Progenitor cell of endocrine pancreas (in vitro differentiated cells): ENCODE measurements at regions not wholly inside any gene's neighbourhood (a gene's known extent, or its start where the extent isn't known, plus 50 kb on each side); places are given as distances from the start of the nearest gene placed in this dataset.
A peak's percentile ranks its signal among the peaks of the same experiment; 100 is the strongest.

Experiments
- DNase-seq: peaks from one replicate; pipeline ENCODE4 v3.0.0; 2021; ENCODE audit warnings: low spot score; ENCODE audit not compliant: unreplicated experiment
- H3K27ac Mint-ChIP-seq: 2 replicates; pipeline ENCODE4 v1.8.0; 2021; ENCODE audit warnings: mild to moderate bottlenecking, moderate library complexity, mixed read lengths
- H3K27me3 Mint-ChIP-seq: 2 replicates; pipeline ENCODE4 v1.8.0; 2021; ENCODE audit warnings: mixed read lengths
- H3K36me3 Mint-ChIP-seq: 2 replicates; pipeline ENCODE4 v1.8.0; 2022; ENCODE audit warnings: mixed read lengths; ENCODE audit not compliant: insufficient read depth
- H3K4me1 Mint-ChIP-seq: 2 replicates; pipeline ENCODE4 v1.8.0; 2021; ENCODE audit warnings: low read depth, mixed read lengths
- H3K4me3 Mint-ChIP-seq: 2 replicates; pipeline ENCODE4 v1.8.0; 2021; ENCODE audit warnings: low read depth, mild to moderate bottlenecking, moderate library complexity, mixed read lengths
- H3K9me3 Mint-ChIP-seq: 2 replicates; pipeline ENCODE4 v1.8.0; 2021; ENCODE audit warnings: low read depth, mixed read lengths
- CTCF ChIP-seq: fragments of 200-600 bp; sonication (generic); IDR thresholded peaks from one replicate; pipeline ENCODE4 v1.5.0; 2021; ENCODE audit warnings: antibody characterized with exemption, mild to moderate bottlenecking; ENCODE audit not compliant: unreplicated experiment

- Mint-ChIP-seq H3K9me3 (no peaks in the 10 kb centered on the region), H3K4me1 (peaks cover 6% of the 10 kb centered on the region), H3K36me3 (no peaks in the 10 kb centered on the region), H3K27me3 (no peaks in the 10 kb centered on the region), H3K27ac (no peak overlapping the region), H3K4me3 (no peak overlapping the region)
- TF ChIP-seq CTCF, result no peak
- no peak for DNase-seq
Observed at GRCh38 chr6:95354551-95354950, 222.8 kb upstream of the MANEA start.

- Mint-ChIP-seq H3K4me3 (no peak overlapping the region), H3K9me3 (no peaks in the 10 kb centered on the region), H3K36me3 (no peaks in the 10 kb centered on the region), H3K27me3 (no peaks in the 10 kb centered on the region), H3K4me1 (peaks cover 6% of the 10 kb centered on the region), H3K27ac (no peak overlapping the region)
- DNase-seq, result no peak
- no peak for TF ChIP-seq CTCF
Observed at GRCh38 chr6:95357380-95358020, 219.8 kb upstream of the MANEA start.

DNA sequence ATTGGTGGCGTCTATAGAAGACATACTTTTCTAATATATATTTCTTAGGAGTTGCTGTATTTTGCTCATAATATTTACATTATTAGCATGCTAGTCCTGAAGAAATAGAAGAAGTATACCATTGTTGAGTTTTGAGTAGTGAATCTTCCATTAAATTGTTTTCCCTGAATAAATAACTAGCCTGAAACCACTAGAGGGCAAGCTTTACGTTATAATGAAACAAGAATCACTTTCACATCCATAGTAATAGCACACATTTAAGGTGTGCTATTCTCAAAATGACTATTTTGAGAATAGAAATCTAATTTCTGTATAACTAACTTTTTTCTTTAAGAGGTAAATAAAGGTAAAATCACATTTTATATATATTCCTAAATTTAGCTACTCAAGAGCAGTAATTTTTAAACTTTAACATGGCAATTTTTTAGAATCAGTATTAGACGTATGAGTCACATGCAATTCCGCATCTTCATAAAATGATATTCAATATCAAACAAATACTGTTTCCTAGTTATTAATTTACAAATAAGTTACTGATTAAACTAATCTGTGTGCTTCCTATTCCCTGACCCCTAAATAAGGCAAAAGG, 213.2 kb upstream of the MANEA start:
- H3K27ac Mint-ChIP-seq, result no peak overlapping the region
- no peaks in the 10 kb centered on the region for H3K36me3 Mint-ChIP-seq
- H3K9me3 Mint-ChIP-seq, result no peaks in the 10 kb centered on the region
- peak; percentile 69 for TF ChIP-seq CTCF
- H3K4me3 Mint-ChIP-seq, result no peak overlapping the region
- no peak for DNase-seq
- no peaks in the 10 kb centered on the region for H3K27me3 Mint-ChIP-seq
- peaks cover 3% of the 10 kb centered on the region for H3K4me1 Mint-ChIP-seq

- H3K36me3 Mint-ChIP-seq, result no peaks in the 10 kb centered on the region
- TF ChIP-seq CTCF, result no peak
- no peak for DNase-seq
- H3K4me3 Mint-ChIP-seq, result no peak overlapping the region
- no peak overlapping the region for H3K27ac Mint-ChIP-seq
- H3K27me3 Mint-ChIP-seq, result no peaks in the 10 kb centered on the region
- H3K4me1 Mint-ChIP-seq, result peaks cover 3% of the 10 kb centered on the region
- H3K9me3 Mint-ChIP-seq, result no peaks in the 10 kb centered on the region
Observed at GRCh38 chr6:95365454-95365853, 211.9 kb upstream of the MANEA start.

DNA sequence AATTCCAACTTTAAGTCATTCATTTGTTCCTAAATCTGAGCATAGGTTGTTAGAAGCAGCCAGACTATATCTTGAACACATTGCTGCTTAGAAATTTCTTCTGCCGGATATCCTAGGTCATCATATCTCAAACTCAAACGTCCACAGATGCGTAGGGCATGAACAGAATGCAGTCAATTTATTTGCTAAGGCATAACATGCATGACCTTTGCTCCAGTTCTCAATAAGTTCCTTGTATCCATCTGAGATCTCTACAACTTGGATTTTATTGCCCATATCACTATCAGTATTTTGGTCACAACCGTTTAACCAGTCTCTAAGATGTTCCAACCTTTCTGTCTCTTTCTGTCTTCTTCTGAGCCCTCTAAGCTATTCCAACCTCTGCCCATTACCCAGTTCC, 210.9 kb upstream of the MANEA start:
- Mint-ChIP-seq H3K27ac (no peak overlapping the region), H3K9me3 (no peaks in the 10 kb centered on the region), H3K27me3 (no peaks in the 10 kb centered on the region), H3K36me3 (no peaks in the 10 kb centered on the region), H3K4me3 (no peak overlapping the region), H3K4me1 (peaks cover 3% of the 10 kb centered on the region)
- DNase-seq, result no peak
- no peak for TF ChIP-seq CTCF
